GM12865 (cell line): ENCODE measurements at regions not wholly inside any gene's neighbourhood (a gene's known extent, or its start where the extent isn't known, plus 50 kb on each side); places are given as distances from the start of the nearest gene placed in this dataset.

ENCODE experiments used
- DNase-seq: peaks from one replicate; pipeline ENCODE4 v3.0.0; 2010; ENCODE audit warnings: low read depth
- H3K4me3 ChIP-seq: 2 replicates; pipeline ENCODE4 v1.5.1; 2011; ENCODE audit warnings: mild to moderate bottlenecking, low read depth, low read length, control low read depth
- TF ChIP-seq, protein P1 (sequence below): IDR thresholded peaks from 2 replicates; pipeline ENCODE4 v1.5.1; 2011; ENCODE audit warnings: low read length, control low read depth, low read depth, inconsistent platforms; ENCODE audit not compliant: insufficient read depth; ENCODE audit errors: missing control alignments

DNA sequence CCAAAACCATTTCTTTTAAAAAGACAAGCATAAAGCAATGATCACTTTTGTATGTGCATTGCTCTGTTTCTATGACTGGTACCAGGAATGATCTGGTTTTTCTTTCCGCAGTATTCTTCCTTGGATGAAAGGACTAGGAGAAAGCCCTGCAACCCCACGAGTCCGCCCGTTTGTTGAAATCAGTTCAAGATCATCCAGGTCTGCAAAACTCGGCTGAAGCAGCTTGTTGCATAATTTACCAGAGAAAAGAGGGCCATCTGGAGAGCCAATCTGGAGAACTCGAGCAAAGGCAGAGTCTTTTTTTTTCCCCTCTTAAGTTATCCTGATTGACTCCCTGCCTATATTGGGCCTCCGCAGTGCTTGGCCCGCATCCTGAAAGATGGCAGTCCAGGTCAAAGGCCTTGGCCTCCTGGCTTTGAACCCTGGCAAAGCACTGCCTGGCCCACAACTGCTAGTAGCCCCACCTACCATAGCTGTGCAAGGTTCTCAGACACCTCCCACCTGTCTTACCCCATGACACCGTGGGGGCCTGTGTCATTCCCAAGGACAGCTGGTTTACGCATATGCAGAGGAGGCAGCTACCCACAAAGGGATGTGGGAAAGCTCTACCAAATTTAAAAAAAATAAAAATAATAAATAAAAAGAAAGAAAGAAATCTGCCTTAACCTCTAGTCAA is 572.2 kb downstream of the INHBA start:
- no peak for DNase-seq
- H3K4me3 ChIP-seq, result no peak overlapping the region
- TF ChIP-seq, protein P1, sequence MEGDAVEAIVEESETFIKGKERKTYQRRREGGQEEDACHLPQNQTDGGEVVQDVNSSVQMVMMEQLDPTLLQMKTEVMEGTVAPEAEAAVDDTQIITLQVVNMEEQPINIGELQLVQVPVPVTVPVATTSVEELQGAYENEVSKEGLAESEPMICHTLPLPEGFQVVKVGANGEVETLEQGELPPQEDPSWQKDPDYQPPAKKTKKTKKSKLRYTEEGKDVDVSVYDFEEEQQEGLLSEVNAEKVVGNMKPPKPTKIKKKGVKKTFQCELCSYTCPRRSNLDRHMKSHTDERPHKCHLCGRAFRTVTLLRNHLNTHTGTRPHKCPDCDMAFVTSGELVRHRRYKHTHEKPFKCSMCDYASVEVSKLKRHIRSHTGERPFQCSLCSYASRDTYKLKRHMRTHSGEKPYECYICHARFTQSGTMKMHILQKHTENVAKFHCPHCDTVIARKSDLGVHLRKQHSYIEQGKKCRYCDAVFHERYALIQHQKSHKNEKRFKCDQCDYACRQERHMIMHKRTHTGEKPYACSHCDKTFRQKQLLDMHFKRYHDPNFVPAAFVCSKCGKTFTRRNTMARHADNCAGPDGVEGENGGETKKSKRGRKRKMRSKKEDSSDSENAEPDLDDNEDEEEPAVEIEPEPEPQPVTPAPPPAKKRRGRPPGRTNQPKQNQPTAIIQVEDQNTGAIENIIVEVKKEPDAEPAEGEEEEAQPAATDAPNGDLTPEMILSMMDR, result no peak

DNA sequence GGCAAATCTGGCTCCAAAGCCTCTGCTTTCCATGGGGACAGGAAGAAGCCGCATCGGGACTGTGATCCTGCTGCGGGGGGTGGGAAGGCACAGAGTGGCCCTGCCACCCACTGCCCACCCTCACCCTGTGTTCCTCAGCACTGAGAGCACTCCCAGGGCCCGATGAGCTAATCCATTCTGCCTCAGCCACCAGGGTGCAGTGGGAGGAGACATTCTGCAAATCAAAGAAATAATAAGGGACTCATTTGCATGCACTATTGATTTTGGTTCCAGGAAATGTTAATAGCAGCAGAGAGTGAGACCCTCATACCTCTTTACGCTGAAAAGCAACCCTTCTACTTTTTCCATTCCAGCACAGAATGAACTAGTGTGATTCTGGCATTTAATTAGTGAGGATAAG is 572.8 kb downstream of the INHBA start:
- DNase-seq, result no peak
- TF ChIP-seq, protein P1, result no peak
- H3K4me3 ChIP-seq, result no peak overlapping the region

DNA sequence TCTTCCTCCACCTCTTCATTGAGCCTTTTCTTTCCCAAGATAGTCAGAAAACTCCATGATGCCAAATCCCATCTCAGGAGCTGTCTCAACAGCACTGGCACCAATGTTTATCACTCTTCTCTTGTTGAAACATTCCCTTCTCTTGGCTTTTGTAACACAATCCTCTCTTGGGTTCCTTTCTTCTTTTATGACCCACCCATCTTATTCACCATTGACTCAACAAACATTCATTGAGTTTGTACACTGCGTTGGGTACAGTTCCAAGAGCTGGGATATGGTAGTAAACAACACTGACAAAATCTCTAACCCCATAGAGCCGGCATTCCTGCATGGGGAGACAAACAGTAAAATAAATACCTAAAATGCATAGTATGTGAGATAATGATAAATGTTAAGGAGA is 577.5 kb downstream of the INHBA start:
- H3K4me3 ChIP-seq, result no peak overlapping the region
- TF ChIP-seq, protein P1, result no peak
- DNase-seq, result no peak

DNA sequence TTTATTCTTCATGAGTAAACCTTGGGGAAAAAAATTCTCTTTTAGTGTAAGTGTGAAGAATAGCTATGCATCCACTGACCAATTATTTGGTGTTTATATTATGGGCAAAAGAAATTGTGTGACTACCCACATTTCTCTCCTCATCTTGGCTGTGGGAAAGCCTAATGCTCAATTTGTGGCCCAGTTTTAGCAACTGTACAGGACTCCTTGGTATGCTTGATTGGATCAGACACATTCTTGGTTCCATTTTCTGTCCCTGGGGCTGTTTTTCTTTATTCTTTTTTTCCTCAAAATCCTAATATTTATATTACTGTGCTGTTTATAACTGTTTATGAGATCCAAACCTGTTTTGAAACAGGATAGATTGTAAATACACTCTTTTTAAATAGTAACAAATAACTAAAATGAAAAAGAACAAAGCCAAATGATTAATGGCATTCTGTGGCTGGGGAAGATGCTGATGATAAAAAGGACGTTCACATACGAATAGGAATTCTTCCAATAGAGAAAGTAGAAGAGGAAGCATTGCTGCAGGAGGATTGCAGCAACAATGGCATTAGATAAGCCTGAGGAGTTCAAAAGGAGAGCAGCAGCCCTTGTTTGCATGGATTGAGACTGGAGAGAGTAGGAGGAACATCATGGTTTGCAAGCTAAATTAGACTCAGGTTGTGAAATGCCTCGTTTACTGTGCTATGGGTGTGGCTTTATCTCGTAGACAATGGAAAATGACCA is 580.5 kb downstream of the INHBA start:
- no peak overlapping the region for H3K4me3 ChIP-seq
- DNase-seq, result no peak
- TF ChIP-seq, protein P1, result no peak

DNA sequence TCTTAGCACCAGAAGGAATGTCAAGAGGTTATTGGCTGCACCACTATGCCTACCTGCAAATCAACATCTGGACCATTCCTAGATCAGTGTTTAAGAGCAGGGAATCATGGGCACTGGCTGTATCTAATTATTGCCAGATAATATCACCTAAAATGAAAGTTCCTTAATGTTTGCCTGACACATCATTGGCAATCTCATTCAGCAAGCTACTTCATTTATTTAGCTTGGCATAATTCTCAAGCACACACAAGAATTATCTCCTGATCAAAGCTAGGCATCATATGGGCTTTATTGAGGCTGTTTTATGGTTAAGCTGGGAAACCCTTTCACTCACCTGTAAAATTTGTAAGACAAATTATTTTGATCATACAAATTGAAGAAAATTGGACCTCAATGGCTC is 581.7 kb downstream of the INHBA start:
- TF ChIP-seq, protein P1, result no peak
- DNase-seq, result no peak
- H3K4me3 ChIP-seq, result no peak overlapping the region

DNA sequence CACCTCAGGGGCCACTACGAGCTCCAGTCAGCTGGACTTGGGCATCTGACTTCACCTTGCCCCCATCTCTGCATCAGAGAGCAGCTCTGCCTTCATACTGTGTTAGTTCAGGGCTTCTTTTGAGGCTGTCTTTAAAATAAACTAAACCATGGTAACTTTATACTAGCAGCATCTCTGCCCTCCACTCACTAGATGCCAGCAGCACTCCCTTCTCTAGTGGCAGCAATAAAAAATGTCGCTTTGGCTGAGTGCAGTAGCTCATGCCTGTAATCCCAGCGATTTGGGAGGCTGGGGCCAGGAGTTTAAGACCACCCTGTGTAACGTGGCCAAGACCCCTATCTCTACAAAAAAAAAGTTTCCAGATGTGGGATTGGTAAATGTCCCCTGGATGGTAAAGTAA is 584.4 kb downstream of the INHBA start:
- TF ChIP-seq, protein P1, result no peak
- no peak overlapping the region for H3K4me3 ChIP-seq
- no peak for DNase-seq
